HG03097 (cell line): ENCODE measurements at regions not wholly inside any gene's neighbourhood (a gene's known extent, or its start where the extent isn't known, plus 50 kb on each side); places are given as distances from the start of the nearest gene placed in this dataset.
A peak's percentile ranks its signal among the peaks of the same experiment; 100 is the strongest.
"Not testable (repeated sequence)": the region's sequence is repeated elsewhere in the genome, so short reads cannot be mapped to it uniquely, and the experiment has no call there.

Source experiments
- ATAC-seq: cut with Tn5 transposase; IDR thresholded peaks from one replicate; pipeline ENCODE4 v1.9.1; 2021; ENCODE audit not compliant: unreplicated experiment, low FRiP score

GRCh38 chr2:183967756-183968155 lies 630.6 kb upstream of the ZNF804A start:
- no peak for ATAC-seq

- ATAC-seq = not testable (repeated sequence)
These were observed 622.7 kb upstream of the ZNF804A start for GRCh38 chr2:183975676-183976075.

GRCh38 chr2:183984871-183985270 lies 613.5 kb upstream of the ZNF804A start:
- ATAC-seq = no peak

- ATAC-seq = no peak
These were observed 606.4 kb upstream of the ZNF804A start for GRCh38 chr2:183991968-183992367.

- ATAC-seq = no peak
These were observed 605.3 kb upstream of the ZNF804A start for GRCh38 chr2:183993052-183993451.

GRCh38 chr2:183995632-183996031 lies 602.7 kb upstream of the ZNF804A start:
- no peak for ATAC-seq

GRCh38 chr2:183996825-183997793 lies 601.2 kb upstream of the ZNF804A start:
- no peak for ATAC-seq

GRCh38 chr2:183998041-183998796 lies 600.1 kb upstream of the ZNF804A start:
- ATAC-seq = peak; percentile 89

GRCh38 chr2:183998797-183999190 lies 599.5 kb upstream of the ZNF804A start:
- ATAC-seq = no peak

GRCh38 chr2:184004289-184004947 lies 593.9 kb upstream of the ZNF804A start:
- peak; percentile 60 for ATAC-seq

- ATAC-seq = peak; percentile 41
These were observed 593.2 kb upstream of the ZNF804A start for GRCh38 chr2:184004948-184005672.

GRCh38 chr2:184006998-184007397 lies 591.3 kb upstream of the ZNF804A start:
- no peak for ATAC-seq

- no peak for ATAC-seq
These were observed 571.4 kb upstream of the ZNF804A start for GRCh38 chr2:184026961-184027360.

- no peak for ATAC-seq
These were observed 568.1 kb upstream of the ZNF804A start for GRCh38 chr2:184030245-184030644.

GRCh38 chr2:184030989-184031388 lies 567.3 kb upstream of the ZNF804A start:
- ATAC-seq = no peak

GRCh38 chr2:184031402-184032147 lies 566.8 kb upstream of the ZNF804A start:
- ATAC-seq = no peak

GRCh38 chr2:184032983-184033382 lies 565.3 kb upstream of the ZNF804A start:
- no peak for ATAC-seq

GRCh38 chr2:184037273-184037672 lies 561.1 kb upstream of the ZNF804A start:
- ATAC-seq = no peak

GRCh38 chr2:184039493-184039892 lies 558.8 kb upstream of the ZNF804A start:
- ATAC-seq = no peak

- no peak for ATAC-seq
These were observed 558.1 kb upstream of the ZNF804A start for GRCh38 chr2:184040230-184040629.
